Mucosa of gallbladder (tissue), 1 donor: ENCODE measurements at regions not wholly inside any gene's neighbourhood (a gene's known extent, or its start where the extent isn't known, plus 50 kb on each side); places are given as distances from the start of the nearest gene placed in this dataset.
"Not testable (repeated sequence)": the region's sequence is repeated elsewhere in the genome, so short reads cannot be mapped to it uniquely, and the experiment has no call there.

Experiments
- DNase-seq: peaks from one replicate; pipeline ENCODE4 v3.0.0-alpha.2; 2020; ENCODE audit warnings: low spot score
- donor health status: DM: no; HTN: no; CAD: no.

DNA sequence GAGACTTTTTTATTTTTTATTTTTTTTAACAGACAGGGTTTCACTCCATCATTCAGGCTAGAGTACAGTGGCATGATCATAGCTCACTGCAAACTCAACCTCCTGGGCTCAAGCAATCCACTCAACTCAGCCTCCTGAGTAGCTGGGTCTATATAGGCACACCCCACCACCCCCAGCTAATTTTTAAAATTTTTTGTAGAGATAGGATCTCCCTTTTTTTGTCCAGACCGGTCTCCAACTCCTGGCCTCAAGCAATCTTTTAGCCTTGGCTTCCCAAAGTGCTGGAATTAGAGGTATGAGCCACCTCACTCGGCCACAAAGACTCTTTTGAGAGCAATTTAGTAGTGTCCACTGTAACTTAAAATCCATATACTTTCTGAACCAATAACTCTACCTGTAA lies 103.3 kb upstream of the DST start:
- DNase-seq: no peak

DNA sequence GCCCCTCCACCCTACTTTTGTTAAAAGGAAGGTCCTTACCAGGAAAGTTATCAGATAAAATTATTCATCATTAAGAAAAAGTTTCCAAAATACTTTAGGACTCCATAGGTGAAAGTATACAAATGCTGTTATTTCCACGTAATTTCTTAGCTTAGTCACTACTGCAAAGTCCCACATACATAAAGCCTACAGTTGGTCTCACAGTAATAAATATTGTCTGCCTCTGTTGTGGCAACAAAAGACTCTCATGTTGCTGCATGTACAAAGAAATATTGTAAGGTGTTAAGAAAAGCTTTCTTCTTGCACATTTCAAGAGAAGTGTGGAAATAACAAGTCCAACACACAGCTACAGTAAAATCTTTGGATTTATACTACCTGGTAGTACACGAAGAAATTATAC lies 102.4 kb upstream of the DST start:
- DNase-seq: no peak

DNA sequence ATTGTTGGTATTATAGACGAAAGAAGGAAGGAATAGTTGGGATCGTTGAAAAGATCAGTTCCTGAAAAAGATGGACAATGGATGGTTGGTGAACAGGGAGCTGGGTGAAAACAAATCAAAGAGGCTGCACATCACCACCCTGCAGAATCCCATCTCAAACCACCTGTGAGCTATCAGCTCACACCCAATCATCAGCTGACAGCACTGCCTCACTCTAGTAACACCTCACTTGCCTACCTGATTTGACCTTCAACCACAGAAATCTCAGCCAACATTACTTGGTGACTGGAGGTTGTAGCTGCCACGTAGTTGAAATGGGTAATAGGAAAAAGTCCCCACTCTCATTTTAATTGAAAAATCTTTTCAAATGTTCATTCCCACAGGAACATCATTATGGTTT lies 101.8 kb upstream of the DST start:
- DNase-seq: no peak

DNA sequence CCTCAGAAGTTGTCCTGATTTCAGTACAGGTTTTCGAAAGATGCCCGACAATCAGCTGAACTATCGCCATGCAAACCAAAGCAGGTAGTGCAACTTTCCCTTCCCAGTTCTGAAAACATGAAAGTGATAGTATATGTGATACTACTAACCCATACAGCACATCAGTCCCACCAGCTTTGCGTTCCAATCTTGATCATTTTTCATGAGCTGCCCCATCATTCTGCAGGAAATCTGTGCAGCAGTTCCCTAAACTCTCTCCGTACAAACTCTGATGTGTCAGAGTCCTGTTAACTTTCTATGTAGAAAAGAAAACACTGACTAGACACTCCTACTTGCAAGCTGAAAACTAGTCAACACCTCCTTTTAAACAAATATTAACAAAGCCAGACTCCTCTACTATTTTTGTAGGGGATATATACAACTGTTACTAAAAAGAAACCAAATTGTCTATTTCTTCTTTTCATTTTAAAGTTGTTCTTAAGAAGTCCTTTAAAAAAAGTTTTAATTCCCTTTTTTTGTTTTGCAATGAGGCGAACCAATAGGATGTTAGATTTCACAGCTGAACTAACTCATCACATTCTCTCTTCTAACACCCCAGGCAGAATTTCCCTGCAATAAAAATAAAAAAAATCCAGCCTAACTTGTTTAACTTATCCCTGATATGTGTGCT lies 99.6 kb upstream of the DST start:
- no peak for DNase-seq

DNA sequence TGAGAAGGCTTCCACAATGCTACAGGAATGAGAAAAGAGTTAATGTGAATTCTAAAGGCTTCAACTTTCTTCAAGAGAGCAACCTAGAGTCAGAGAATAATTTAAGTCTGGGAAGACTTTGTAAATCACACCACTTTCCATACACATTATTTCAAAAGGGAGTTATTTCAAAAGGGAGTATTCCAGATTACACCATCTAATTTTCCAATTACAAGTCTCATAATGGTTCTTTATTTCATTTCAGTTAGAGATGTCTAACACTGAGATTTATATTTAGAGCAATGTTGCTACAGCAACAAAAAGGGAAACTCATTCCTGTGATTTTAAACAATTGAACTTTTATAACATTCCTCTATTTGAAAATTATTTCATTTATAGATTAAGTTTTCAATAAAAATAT lies 98.8 kb upstream of the DST start:
- DNase-seq: no peak

DNA sequence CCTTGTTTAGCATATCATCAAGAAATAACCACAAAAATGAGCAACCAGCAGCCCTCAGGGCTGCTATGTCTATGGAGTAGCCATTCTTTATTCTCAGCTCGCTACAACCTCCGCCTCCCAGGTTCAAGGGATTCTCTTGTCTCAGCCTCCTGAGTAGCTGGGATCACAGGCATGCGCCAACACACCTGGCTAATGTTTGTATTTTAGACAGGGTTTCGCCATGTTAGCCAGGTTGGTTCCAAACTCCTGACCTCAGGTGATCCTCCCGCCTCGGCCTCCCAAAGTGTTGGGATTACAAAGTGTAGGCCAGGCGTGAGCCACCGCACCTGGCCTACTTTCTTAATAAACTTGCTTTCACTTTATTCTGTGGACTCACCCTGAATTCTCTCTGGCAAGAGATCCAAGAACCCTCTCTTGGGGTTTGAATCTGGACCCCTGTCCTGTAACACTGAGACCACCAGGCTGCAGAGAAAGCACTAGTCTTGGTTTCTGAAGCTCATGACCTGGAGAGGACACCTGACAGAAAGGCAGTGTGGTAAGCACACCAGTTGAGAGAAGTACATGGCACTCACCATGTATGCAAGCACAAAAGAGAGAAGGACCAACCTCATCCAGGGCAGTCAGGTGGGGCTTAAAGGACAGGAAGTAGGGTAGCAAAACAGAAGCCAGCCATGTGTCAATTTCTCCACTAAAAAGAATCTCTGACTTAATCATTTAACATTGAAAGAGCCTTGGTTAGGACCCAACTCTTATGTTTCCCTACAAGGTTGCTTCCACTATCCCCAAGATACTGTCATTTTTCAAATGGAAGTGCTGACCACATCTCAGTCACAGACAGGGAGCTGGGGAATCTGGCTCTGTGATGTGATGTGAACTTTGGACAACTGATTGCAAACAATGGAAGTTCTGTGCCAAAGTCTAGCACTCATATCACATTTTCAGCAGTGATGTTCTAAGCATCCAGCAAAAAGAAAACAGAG lies 97.4 kb upstream of the DST start:
- DNase-seq: peak; percentile 56

DNA sequence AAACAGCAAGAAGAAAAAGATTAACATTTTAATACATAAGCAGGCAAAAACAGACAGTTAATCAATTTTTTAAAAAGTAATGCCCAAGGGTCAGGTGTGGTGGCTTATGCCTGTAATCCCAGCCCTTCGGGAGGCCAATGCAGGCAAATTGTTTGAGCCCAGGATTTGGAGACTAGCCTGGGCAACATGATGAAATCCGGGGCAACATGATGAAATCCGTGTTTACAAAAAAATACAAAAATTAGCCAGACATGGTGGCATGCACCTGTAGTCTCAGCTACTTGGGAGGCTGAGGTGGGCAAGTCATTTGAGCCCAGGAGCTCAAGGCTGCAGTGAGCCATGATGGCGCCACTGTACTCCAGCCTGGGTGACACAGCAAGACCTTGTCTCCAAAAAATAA lies 94.1 kb upstream of the DST start:
- DNase-seq: no peak

DNA sequence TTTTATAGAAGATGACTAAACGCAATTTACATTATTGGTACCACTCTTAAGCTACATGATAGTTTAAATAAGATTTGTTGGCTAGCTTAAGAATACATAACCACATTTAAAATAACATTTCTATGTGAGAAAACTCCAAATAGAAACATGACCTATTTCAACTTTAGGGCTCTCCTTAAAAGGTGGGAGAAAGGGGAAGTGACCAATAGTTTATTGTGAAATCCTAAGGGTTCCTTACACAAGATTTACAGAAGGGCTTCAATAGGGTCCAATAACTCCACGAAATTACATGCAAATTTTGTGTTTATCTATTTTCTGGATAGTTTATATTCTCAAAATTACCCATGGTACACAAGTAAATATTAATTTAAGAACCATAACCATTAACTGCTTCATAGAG lies 91.6 kb upstream of the DST start:
- DNase-seq: no peak

DNA sequence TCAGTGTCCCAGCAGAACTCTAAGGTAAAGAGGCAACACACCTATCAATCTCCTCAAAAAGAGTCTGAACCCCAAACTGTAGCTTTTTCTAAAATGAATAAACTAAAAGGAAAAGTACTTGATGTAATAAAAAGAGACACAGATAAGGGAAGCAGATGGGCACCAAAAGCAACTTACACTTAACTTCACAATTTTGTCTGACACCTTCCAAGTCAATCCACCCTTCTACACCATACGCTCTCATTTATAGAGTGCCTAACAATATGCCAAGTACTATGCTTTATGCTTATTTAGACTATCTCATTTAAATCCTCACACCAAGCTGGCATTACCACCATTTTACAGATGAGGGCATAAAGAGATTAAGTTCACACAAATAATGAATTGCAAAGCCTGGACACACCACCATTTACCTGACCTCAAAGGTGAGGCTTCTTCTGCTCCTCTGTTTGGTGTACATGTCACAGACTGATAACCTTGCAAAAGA lies 90.6 kb upstream of the DST start:
- DNase-seq: no peak

DNA sequence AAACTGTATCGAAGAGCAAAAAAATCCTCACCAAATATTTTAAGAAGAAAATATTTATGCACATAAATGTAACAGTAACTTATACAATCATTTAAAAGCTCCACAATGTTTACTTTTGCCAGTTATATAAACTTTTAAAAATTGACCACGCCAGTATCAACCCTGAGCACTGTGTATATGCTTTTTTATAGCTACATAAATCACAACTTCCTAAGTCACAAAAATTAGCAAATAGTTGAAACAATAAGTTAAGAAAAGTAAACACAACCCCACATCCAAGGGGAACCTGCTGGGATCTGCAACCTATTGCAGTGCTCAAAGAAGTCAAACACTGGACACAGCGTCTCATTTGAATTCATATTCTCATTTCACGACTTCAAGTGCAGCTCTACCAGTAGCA lies 89.8 kb upstream of the DST start:
- no peak for DNase-seq

DNA sequence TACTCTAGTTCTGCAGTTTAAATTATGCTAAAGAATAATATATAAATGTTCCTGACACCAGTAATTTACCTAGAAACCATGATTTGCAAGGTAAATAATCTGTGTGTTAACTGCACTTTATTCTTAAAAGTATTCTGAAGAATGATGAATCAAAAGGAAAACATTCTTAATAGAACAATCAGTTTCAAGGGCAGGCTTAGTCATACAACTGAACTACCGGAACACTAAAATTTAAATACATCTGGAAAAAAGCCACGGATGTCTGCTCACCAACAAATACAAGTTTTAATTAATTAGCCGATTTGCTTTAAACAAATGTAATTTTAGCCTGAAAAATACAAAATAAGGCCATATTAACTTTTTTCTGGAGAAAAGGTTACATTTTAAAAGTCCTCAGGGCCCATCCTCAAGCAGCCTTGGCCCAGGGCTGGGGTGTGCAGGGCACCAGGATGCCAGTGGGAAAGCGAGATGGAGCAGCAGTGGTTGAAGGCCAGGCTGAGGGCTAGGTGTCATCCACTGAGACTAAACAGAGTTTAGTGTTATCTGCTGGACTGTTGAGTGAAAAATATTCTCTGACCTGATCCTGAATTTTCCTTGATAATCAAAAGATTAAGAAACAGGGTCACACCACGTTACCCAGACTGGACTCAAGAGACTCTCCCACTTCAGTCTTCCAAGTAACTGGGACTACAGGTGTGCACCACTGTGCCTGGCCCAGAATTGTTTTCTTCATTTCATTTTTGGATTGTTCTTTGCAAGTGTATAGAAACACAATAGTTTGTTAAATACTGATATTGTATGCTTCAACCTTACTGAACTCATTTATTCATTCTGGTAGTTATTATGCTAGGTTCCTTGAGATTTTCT lies 88.2 kb upstream of the DST start:
- DNase-seq: no peak

DNA sequence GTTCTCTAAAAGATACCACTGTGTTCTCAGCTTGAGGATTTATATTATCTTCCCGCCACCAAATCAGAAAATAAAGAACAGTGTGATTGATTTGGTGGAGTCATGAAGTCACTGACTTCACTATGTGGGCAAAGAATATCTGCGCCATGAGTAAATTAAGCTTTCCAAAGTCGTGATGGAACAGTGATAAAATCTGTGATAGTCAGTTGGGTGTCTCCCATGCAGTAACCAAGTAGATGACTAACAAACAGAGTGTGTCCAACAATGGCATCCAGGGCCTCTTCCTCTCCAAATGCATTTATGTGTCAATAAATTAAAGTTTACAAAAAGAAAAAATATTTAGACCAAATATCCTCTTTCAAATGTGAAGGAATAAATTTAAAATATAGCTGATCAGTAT lies 87.0 kb upstream of the DST start:
- DNase-seq: no peak

DNA sequence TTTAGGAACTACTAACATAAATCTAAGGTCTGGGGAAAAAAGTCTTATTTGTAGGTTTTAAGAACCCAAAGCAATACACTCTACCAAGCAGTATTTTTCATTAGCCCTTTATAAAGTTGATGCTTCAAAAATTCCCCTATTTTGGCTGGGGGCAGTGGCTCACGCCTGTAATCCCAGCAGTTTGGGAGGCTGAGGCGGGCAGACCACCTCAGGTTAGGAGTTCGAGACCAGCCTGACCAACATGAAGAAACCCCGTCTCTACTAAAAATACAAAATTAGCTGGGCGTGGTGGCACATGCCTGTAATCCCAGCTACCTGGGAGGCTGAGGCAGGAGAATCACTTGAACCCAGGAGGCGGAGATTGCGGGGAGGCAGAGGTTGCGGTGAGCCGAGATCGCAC lies 86.5 kb upstream of the DST start:
- DNase-seq: not testable (repeated sequence)

DNA sequence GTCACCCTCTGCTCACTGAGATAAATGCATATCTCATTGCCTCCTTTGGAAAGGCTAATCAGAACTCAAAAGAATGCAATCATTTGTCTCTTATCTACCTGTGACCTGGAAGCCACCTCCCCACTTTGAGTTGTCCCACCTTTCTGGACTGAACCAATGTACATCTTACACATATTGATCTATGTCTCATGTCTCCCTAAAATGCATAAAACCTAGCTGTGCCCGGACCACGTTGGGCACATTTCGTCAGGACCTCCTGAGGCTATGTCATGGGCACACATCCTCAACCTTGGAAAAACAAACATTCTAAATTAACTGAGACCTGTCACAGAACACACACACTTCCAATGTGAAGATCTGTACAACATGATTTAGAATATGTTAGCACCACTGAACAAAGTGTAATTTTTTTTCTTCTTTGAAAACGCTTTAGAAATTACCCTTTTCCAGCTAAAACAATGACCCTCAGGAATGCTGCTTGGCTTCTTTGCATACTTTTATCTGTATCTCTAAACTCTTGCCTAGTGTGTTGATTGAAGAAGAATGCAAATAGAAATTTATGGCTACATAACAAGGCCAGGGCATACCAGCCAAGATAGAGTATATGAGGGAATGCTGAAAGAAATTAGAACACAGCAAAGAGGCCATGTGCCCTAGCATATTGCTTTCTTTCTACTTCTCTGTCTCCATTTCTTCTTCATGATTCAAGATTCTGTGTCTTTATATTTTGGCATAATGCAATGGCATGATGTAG lies 84.6 kb upstream of the DST start:
- no peak for DNase-seq

DNA sequence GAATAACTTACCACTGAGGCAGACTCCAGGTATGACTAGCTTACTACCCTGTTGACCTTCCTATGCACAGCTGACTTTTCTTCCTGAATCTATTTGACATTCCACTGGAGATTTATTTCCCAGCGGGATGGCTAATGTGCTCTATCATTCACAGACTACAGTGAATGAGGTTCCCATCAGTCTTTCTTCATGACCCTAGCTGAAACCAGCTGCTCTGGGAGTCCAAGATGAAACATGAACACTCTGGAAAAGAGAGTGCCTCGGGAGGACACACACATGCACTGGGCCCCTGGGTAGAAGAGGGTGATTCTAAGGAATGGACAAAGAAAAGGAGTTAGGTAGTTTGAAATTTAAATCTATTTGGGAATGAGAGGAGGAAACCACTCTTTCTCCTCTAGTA lies 82.6 kb upstream of the DST start:
- no peak for DNase-seq

DNA sequence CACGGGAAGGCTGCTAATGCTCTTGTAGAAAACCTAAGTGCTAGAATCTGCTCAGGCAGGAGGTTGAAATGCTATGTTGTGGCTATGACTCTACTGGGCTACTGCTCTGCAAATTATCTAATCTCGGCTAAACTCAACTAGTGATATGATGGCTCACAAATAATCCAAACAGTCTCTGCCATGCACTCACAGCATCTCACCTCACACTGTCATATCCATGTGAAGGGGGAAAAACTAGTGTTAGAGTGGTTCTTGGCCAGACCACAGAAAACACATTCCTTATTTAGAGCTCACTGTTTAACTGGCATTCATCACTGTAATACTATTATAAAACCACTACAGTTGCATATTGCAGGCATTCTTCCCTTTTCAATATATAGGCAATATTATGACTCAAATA lies 81.8 kb upstream of the DST start:
- no peak for DNase-seq

DNA sequence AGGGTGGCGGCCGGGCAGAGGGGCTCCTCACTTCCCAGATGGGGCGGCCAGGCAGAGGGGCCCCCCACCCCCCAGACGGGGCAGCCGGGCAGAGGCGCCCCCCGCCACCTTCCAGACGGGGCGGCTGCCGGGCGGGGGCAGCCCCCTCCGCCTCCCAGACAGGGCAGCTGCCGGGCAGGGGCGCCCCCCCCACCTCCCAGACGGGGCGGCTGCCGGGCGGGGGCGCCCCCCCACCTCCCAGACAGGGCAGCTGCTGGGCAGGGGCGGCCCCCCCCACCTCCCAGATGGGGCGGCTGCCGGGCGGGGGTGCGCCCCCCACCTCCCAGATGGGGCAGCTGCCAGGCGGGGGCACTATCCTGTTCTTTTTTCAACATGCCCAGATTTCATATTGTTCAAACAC lies 78.2 kb upstream of the DST start:
- DNase-seq: no peak

DNA sequence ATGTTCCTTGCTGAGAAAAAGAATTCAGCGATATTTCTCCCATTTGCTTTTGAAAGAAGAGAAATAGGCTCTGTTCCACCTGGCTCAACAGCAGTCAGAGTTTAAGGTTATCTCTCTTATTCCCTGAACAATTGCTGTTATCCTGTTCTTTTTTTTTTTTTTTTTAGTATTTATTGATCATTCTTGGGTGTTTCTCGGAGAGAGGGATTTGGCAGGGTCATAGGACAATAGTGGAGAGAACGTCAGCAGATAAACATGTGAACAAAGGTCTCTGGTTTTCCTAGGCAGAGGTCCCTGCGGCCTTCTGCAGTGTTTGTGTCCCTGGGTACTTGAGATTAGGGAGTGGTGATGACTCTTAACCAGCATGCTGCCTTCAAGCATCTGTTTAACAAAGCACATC lies 77.5 kb upstream of the DST start:
- peak; percentile 50 for DNase-seq

DNA sequence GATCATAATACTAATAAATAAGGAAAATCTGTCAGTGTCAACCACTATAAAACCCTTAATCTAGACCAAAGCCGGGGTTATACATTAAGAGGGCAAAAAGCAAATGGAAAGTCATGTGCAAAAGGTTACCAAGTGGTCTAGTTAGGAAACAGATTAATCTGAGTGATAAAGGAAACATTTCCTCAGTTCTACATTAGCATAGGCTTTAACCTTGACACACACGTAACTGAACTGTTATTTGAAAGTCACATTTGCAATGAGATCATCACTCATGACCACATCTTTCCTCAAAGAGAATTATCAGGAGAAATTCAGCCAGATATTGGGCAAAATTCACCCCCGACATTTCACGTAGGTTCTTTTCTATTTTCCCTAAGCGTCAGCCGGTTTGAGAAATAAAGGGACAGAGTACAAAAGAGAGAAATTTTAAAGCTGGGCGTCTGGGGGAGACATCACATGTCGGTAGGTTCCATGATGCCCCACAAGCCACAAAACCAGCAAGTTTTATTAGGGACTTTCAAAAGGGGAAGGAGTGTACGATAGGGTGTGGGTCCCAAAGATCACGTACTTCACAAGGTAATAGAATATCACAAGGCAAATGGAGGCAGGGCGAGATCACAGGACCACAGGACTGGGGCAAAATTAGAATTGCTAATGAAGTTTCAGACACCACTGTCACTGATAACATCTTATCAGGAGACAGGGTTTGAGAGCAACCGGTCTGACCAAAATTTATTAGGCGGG lies 76.8 kb upstream of the DST start:
- DNase-seq: not testable (repeated sequence)

DNA sequence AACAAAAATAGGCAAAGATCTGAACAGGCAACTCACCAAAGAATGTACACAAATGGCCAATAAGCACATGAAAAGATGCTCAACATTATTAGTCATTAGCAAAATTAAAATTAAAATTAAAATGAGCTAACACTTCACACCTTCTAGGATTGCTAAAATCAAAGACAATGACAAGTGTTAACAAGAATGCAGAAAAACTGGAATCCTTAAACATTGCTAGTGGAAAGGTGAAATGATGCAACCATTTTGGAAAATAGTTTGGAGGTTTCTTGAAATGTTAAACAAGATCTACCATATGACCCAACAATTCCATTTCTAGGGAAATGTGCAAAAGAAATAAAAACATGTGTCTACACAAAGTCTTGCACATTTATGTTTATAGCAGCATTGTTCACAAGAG lies 75.5 kb upstream of the DST start:
- no peak for DNase-seq

DNA sequence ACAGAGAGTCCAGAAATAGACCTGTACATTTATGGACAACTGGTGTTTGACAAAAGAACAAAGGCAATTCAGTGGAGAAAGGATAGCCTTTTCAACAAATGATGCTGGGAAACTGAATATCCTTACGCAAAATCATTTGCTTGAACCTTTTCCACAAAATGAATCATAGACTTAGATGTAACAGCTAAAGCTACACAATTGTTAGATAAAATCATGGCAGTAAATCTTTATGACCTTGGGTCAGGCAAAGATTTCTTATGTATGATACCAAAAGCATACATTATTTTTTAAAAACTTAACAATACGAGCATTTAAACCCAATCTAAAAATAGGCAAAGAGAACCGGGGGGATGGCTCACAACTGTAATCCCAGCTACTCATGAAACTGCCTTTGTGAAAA lies 73.5 kb upstream of the DST start:
- DNase-seq: no peak
